ENCODE measurements at regions not wholly inside any gene's neighbourhood (a gene's known extent, or its start where the extent isn't known, plus 50 kb on each side); places are given as distances from the start of the nearest gene placed in this dataset.
A peak's percentile ranks its signal among the peaks of the same experiment; 100 is the strongest.

DNA sequence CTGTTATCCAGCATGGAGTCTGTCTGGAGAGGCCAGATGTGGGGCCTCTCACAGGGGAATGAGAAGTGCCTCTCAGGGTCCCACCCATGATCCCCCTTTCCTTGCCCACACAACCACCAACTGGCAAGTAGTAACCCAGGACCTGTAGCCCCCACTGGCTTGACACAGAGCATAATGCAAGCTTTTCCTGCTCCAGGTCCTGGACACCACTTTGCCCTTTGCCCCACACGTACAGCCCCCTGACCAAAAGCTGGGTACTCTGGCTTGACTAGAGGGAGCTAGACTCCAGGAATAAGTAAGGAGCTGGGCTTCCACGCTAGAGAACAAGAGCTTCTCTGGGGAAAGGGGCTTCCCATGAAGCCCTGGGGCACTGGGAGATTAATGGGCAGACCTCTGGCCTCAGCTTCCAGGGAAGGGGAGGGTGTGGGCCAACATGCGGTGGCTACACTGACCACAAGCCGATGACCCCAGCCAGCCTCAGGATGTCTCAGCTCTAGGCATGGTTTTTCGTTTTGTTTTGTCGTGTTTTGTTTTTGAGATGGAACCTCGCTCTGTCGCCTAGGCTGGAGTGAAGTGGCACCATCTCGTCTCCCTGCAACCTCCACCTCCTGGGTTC, 109.5 kb downstream of the C9orf50 start:
- Histone ChIP-seq H3K9me3 (ENCODE audit: control insufficient read depth in 3 of 3, low read length in 3 of 3) (peaks cover 0 to 4% (median 0%) of the 10 kb centered on the region in 3 donors), H3K9ac (ENCODE audit: low read depth in 1 of 3, low read length in 3 of 3) (no peak overlapping the region), H3K4me1 (ENCODE audit: control insufficient read depth in 3 of 3, insufficient read depth in 3 of 3, low read length in 3 of 3) (no peaks in the 10 kb centered on the region), H3K27me3 (ENCODE audit: control insufficient read depth in 3 of 3, insufficient read depth in 3 of 3, low read length in 3 of 3) (no peaks in the 10 kb centered on the region), H3K36me3 (ENCODE audit: control insufficient read depth in 3 of 3, insufficient read depth in 3 of 3, low read length in 3 of 3) (no peaks in the 10 kb centered on the region), H3K4me3 (ENCODE audit: low read length in 3 of 3) (no peak overlapping the region), H3K27ac (ENCODE audit: low read depth, low read length) (no peak overlapping the region)

DNA sequence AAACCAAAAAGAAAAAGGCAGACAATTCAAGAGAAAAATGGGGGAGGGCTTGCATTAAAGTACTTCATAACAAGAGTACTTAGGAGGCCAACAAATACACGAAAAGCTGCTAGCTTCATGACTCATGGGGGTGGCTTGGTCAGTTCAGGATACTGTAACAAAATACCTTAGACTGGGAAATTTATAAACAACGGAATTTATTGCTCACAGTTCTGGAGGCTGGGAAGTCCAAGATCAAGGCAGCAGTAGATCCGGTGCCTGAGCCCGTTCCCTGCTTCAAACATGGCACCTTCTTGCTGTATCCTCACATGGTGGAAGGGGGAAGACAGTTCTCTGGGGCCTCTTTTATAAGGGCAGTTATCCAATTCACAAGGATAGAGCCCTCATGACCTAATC, 111.4 kb downstream of the C9orf50 start:
- no peaks in the 10 kb centered on the region for H3K27me3 ChIP-seq (ENCODE audit: control insufficient read depth in 3 of 3, insufficient read depth in 3 of 3, low read length in 3 of 3)
- no peak overlapping the region for H3K27ac ChIP-seq (ENCODE audit: low read depth, low read length)
- peaks cover 0 to 4% (median 0%) of the 10 kb centered on the region in 3 donors for H3K9me3 ChIP-seq (ENCODE audit: control insufficient read depth in 3 of 3, low read length in 3 of 3)
- no peak overlapping the region for H3K9ac ChIP-seq (ENCODE audit: low read depth in 1 of 3, low read length in 3 of 3)
- H3K4me1 ChIP-seq (ENCODE audit: control insufficient read depth in 3 of 3, insufficient read depth in 3 of 3, low read length in 3 of 3): no peaks in the 10 kb centered on the region
- H3K36me3 ChIP-seq (ENCODE audit: control insufficient read depth in 3 of 3, insufficient read depth in 3 of 3, low read length in 3 of 3): peaks cover 0 to under 1% (median 0%) of the 10 kb centered on the region in 3 donors
- H3K4me3 ChIP-seq (ENCODE audit: low read length in 3 of 3): no peak overlapping the region

GRCh38 chr9:129507805-129508204, 113.1 kb downstream of the C9orf50 start:
- no peak overlapping the region for H3K4me3 ChIP-seq (ENCODE audit: low read length in 3 of 3)
- H3K9me3 ChIP-seq (ENCODE audit: control insufficient read depth in 3 of 3, low read length in 3 of 3): peaks cover 0 to 4% (median 0%) of the 10 kb centered on the region in 3 donors
- no peak overlapping the region for H3K9ac ChIP-seq (ENCODE audit: low read depth in 1 of 3, low read length in 3 of 3)
- H3K27ac ChIP-seq (ENCODE audit: low read depth, low read length): no peak overlapping the region
- peaks cover 0 to 12% (median 9%) of the 10 kb centered on the region in 3 donors for H3K36me3 ChIP-seq (ENCODE audit: control insufficient read depth in 3 of 3, insufficient read depth in 3 of 3, low read length in 3 of 3)
- H3K4me1 ChIP-seq (ENCODE audit: control insufficient read depth in 3 of 3, insufficient read depth in 3 of 3, low read length in 3 of 3): no peaks in the 10 kb centered on the region
- H3K27me3 ChIP-seq (ENCODE audit: control insufficient read depth in 3 of 3, insufficient read depth in 3 of 3, low read length in 3 of 3): no peaks in the 10 kb centered on the region

- H3K9me3 ChIP-seq (ENCODE audit: control insufficient read depth in 3 of 3, low read length in 3 of 3): peaks cover 0 to 4% (median 0%) of the 10 kb centered on the region in 3 donors
Measured at GRCh38 chr9:129506892-129507291, 114.0 kb downstream of the C9orf50 start.

DNA sequence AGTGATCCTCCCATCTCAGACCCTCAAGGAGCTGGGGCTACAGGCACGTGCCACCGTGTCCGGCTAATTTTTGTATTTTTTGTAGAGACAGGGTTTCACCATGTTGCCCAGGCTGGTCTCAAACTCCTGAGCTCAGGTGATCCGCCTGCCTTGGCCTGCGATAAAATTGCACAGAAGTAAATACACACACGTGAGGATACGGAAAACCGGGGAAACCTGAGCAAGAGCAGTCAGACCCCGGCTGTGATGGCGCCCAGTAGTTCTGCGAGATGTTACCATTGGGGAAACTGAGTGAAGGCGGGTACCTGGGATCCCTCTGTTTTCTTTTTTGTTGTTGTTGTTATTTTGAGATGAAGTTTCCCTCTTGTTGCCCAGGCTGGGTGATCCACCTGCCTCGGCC, 114.9 kb downstream of the C9orf50 start:
- H3K27ac ChIP-seq (ENCODE audit: low read depth, low read length): no peak overlapping the region

More at GRCh38 chr9:129506892-129507291, 114.0 kb downstream of the C9orf50 start:
- no peaks in the 10 kb centered on the region for H3K27me3 ChIP-seq (ENCODE audit: control insufficient read depth in 3 of 3, insufficient read depth in 3 of 3, low read length in 3 of 3)
- no peaks in the 10 kb centered on the region for H3K4me1 ChIP-seq (ENCODE audit: control insufficient read depth in 3 of 3, insufficient read depth in 3 of 3, low read length in 3 of 3)
- H3K9ac ChIP-seq (ENCODE audit: low read depth in 1 of 3, low read length in 3 of 3): no peak overlapping the region
- H3K4me3 ChIP-seq (ENCODE audit: low read length in 3 of 3): no peak overlapping the region
- peaks cover 0 to 12% (median 9%) of the 10 kb centered on the region in 3 donors for H3K36me3 ChIP-seq (ENCODE audit: control insufficient read depth in 3 of 3, insufficient read depth in 3 of 3, low read length in 3 of 3)
- no peak overlapping the region for H3K27ac ChIP-seq (ENCODE audit: low read depth, low read length)

GRCh38 chr9:129505270-129505902, 115.5 kb downstream of the C9orf50 start:
- H3K27me3 ChIP-seq (ENCODE audit: control insufficient read depth in 3 of 3, insufficient read depth in 3 of 3, low read length in 3 of 3): no peaks in the 10 kb centered on the region
- no peak overlapping the region for H3K27ac ChIP-seq (ENCODE audit: low read depth, low read length)
- H3K9ac ChIP-seq (ENCODE audit: low read depth in 1 of 3, low read length in 3 of 3): no peak overlapping the region
- H3K4me1 ChIP-seq (ENCODE audit: control insufficient read depth in 3 of 3, insufficient read depth in 3 of 3, low read length in 3 of 3): peaks cover under 1 to 4% (median 4%) of the 10 kb centered on the region in 3 donors
- H3K9me3 ChIP-seq (ENCODE audit: control insufficient read depth in 3 of 3, low read length in 3 of 3): peaks cover 0 to 4% (median 0%) of the 10 kb centered on the region in 3 donors
- peaks cover 0 to 12% (median 9%) of the 10 kb centered on the region in 3 donors for H3K36me3 ChIP-seq (ENCODE audit: control insufficient read depth in 3 of 3, insufficient read depth in 3 of 3, low read length in 3 of 3)
- no peak overlapping the region for H3K4me3 ChIP-seq (ENCODE audit: low read length in 3 of 3)

More for the DNA sequence above, 114.9 kb downstream of the C9orf50 start:
- H3K9me3 ChIP-seq (ENCODE audit: control insufficient read depth in 3 of 3, low read length in 3 of 3): peaks cover 0 to 4% (median 0%) of the 10 kb centered on the region in 3 donors
- H3K4me1 ChIP-seq (ENCODE audit: control insufficient read depth in 3 of 3, insufficient read depth in 3 of 3, low read length in 3 of 3): no peaks in the 10 kb centered on the region
- H3K4me3 ChIP-seq (ENCODE audit: low read length in 3 of 3): no peak overlapping the region
- no peak overlapping the region for H3K9ac ChIP-seq (ENCODE audit: low read depth in 1 of 3, low read length in 3 of 3)
- H3K36me3 ChIP-seq (ENCODE audit: control insufficient read depth in 3 of 3, insufficient read depth in 3 of 3, low read length in 3 of 3): peaks cover 0 to 12% (median 9%) of the 10 kb centered on the region in 3 donors
- H3K27me3 ChIP-seq (ENCODE audit: control insufficient read depth in 3 of 3, insufficient read depth in 3 of 3, low read length in 3 of 3): no peaks in the 10 kb centered on the region

DNA sequence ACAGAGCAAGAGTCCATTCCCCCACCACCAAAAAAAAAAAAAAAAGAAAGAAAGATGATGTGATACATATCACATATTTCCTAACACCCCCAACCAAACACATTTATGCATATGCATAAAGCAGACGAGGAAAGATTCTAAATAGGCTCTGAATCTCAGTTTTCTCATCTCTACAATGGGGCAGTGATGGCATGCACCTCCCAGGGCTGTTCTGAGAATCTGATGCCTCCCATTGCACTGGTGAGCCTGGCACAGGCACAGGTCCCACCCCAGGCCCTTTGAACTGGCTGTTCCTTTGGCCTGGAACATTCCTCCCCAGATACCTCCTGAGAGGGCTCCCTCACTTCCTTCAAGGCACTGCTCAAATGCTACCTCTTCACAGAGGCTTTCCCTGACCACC, 116.5 kb downstream of the C9orf50 start:
- H3K9ac ChIP-seq (ENCODE audit: low read depth in 1 of 3, low read length in 3 of 3): no peak overlapping the region
- H3K36me3 ChIP-seq (ENCODE audit: control insufficient read depth in 3 of 3, insufficient read depth in 3 of 3, low read length in 3 of 3): peaks cover 0 to 12% (median 9%) of the 10 kb centered on the region in 3 donors
- no peak overlapping the region for H3K4me3 ChIP-seq (ENCODE audit: low read length in 3 of 3)
- no peaks in the 10 kb centered on the region for H3K27me3 ChIP-seq (ENCODE audit: control insufficient read depth in 3 of 3, insufficient read depth in 3 of 3, low read length in 3 of 3)
- peaks cover 4 to 9% (median 5%) of the 10 kb centered on the region in 3 donors for H3K4me1 ChIP-seq (ENCODE audit: control insufficient read depth in 3 of 3, insufficient read depth in 3 of 3, low read length in 3 of 3)
- no peak overlapping the region for H3K27ac ChIP-seq (ENCODE audit: low read depth, low read length)
- H3K9me3 ChIP-seq (ENCODE audit: control insufficient read depth in 3 of 3, low read length in 3 of 3): peaks cover 0 to 2% (median 0%) of the 10 kb centered on the region in 3 donors

DNA sequence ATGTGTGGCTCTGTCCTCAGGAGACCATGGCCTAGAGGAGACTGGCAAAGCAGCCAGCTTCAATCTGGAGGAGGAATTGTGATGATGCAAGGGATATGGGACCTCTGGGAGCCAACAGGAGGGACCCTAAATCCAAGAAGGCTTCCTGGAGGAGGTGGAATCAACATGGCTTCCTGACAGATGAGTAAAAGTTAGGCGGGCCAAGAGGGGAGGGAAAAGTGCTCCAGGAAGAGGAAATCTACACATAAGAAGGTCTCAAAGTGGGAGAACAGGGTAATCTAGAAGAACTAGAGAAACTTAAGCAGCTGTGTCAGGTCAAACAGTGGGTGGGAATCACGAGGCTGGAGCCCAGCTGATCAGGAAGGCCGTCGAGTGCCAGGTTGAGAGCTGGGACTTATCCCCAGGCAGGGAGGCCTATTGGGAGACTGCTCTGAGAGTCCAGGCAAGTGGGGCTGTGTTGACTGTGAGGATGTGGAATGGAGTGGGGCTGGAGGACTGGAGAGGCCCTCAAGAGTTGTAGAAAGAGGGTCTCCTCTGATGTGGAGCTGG, 119.1 kb downstream of the C9orf50 start:
- no peak overlapping the region for H3K4me3 ChIP-seq (ENCODE audit: low read length in 3 of 3)
- H3K27me3 ChIP-seq (ENCODE audit: control insufficient read depth in 3 of 3, insufficient read depth in 3 of 3, low read length in 3 of 3): no peaks in the 10 kb centered on the region
- H3K4me1 ChIP-seq (ENCODE audit: control insufficient read depth in 3 of 3, insufficient read depth in 3 of 3, low read length in 3 of 3): peaks cover 15 to 29% (median 22%) of the 10 kb centered on the region in 3 donors
- H3K9me3 ChIP-seq (ENCODE audit: control insufficient read depth in 3 of 3, low read length in 3 of 3): no peaks in the 10 kb centered on the region
- H3K36me3 ChIP-seq (ENCODE audit: control insufficient read depth in 3 of 3, insufficient read depth in 3 of 3, low read length in 3 of 3): peaks cover 0 to 12% (median 9%) of the 10 kb centered on the region in 3 donors
- no peak overlapping the region for H3K27ac ChIP-seq (ENCODE audit: low read depth, low read length)
- H3K9ac ChIP-seq (ENCODE audit: low read depth in 1 of 3, low read length in 3 of 3): no peak overlapping the region

DNA sequence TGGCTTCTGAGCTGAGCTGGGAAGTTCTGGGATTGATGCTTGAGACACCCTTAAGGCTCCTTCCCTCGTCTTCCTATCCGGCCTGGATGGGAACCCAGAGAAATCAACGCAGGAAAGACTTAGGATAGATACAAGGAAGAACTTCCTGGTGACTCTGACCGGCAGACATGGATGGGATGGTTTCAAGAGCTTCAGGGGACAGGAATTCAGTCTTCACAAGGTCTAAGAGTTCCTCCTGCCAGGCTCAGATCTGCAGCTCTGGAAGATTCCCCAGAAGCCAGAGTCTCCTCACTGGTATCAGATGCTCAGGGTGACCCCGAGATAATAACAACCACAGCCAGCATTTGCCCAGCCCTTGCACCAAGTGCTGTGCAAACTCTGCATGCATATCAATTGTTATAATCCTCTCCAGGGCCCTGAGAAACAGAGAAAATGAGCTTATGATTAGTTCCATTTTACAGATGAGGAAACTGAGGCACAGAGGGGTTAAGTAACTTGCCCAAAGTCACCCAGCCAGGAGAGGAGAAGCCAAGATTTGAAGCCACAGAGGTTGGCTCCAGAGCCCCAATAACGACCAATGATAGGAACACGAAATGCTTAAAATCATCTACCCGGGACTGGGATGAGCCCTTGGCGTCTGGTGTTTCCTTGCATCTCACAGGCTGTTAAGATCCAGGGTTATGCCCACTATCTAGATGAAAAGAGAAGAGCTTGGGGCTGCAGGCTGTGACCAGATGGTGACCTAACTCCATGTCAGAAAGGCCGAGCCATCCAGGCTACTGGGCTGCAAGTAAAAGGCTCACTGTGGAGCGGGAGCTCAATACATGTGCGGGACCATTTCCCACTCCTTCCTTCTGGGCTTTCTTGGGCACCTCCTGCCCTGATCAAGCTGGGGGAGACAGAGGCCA, 119.8 kb downstream of the C9orf50 start:
- H3K9me3 ChIP-seq (ENCODE audit: control insufficient read depth in 3 of 3, low read length in 3 of 3): no peaks in the 10 kb centered on the region
- H3K36me3 ChIP-seq (ENCODE audit: control insufficient read depth in 3 of 3, insufficient read depth in 3 of 3, low read length in 3 of 3): peaks cover 0 to 12% (median 9%) of the 10 kb centered on the region in 3 donors
- H3K4me1 ChIP-seq (ENCODE audit: control insufficient read depth in 3 of 3, insufficient read depth in 3 of 3, low read length in 3 of 3): peaks cover 19 to 33% (median 26%) of the 10 kb centered on the region in 3 donors
- H3K27me3 ChIP-seq (ENCODE audit: control insufficient read depth in 3 of 3, insufficient read depth in 3 of 3, low read length in 3 of 3): no peaks in the 10 kb centered on the region
- H3K4me3 ChIP-seq (ENCODE audit: low read length in 3 of 3): no peak overlapping the region
- peak overlapping the region; percentile 97 for H3K27ac ChIP-seq (ENCODE audit: low read depth, low read length)
- peak overlapping the region in 2 of 3 donors; percentile 40 to 62 for H3K9ac ChIP-seq (ENCODE audit: low read depth in 1 of 3, low read length in 3 of 3)

All from skeletal muscle tissue (tissue), 3 donors.